HG03060 (cell line): ENCODE measurements at regions not wholly inside any gene's neighbourhood (a gene's known extent, or its start where the extent isn't known, plus 50 kb on each side); places are given as distances from the start of the nearest gene placed in this dataset.

Experiments used
- ATAC-seq: cut with Tn5 transposase; IDR thresholded peaks from one replicate; pipeline ENCODE4 v1.9.1; 2021; ENCODE audit warnings: low read depth, moderate number of reproducible peaks; ENCODE audit not compliant: unreplicated experiment

DNA sequence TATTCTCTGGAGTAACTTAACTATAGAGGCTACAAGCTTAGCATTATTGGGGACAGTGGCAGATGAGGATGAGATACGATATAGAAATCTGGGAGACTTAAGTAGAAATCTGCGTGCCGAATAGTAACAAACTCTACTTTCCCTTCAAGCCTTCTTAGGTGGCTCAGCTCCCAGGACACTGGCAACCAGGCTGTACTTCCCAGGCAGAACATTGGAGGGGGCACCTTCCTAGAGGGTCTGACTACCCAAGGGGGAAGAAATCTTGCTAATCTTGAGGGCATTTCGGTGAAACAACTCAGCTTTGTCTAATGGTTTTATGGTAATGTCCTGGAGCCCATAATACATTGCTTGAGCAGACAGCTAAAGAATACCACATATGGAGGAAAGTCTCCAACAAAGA, 126.2 kb upstream of the DTNA start:
- no peak for ATAC-seq

DNA sequence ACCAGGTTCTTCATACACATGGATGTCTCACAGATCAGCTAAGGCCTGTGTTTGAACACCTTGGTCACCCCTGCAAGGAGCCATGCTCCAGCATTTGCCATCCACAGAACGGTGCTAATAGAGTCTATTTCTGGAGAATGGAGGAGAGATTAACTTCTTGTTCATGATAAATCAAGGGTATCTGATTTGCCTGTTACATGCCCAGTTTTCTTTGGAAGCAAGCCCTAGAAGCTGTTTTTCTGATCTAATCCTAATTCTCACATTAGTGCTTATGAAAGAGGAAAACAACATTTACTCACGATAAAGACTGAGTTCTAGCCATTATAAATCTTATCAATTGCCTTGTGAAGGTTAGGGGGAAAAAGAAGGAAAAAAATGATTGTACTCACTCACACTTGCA, 119.6 kb upstream of the DTNA start:
- no peak for ATAC-seq

DNA sequence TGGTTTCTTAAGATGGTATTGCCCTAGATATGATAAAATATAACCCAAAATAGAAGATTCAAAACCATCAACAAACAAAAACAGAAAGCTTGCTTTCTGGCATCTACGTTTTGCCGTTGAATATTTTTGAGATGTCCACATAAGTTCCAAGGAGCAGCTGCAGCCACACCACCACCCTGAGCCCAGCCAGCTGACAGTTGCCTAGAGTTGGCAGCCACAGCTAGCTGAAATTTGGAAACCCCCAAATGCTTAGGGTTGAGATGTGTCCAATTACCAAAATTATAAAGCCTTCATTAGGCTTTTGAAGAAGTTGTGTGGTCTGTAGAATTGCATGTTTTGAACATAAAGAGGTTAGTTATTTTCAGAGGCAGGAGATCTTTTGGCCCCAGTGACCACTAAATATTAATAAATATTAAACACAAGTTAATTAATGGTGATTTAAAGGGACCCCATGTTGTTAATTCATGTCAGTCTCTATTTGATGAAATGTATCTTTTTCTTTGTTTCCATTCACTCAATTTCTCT, 118.1 kb upstream of the DTNA start:
- no peak for ATAC-seq

DNA sequence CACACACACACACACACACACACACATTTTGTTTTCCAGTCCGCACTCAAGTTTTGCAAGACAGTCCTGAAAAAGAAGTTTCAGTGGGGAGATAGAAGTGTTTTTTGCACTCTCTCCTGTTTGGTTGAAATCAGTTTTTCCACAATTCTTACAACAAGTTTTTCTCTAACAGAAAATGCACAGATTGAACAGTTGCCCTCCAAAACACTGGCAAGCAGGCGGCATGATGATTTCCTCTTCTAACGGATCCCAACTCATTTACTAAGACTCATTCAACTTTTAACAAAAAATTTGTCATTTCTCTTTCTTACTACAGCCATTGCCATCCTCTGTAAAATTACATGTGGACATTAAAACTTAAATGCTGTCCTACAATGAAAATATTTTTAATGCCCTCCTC, 117.6 kb upstream of the DTNA start:
- ATAC-seq = no peak

DNA sequence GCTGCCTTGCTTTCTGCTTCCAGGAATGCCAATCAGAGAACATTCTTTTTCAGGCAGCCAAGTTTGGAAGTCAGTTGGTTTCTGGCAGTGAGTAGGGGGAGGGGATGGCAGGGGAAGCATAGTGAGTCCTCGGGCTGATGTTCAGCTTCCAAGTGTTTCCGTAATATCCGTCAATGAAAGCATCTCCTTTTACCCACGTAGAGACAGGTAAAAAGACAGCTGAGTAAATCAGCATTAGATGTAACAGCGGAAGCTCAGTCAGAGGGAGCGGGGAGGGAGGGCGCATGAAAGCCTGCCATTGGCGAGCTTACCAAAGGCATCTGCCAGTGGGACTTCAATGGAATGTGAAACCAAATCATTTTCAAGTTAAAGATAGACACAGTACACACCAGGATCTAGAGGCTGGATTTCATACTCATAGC, 117.1 kb upstream of the DTNA start:
- ATAC-seq = no peak

DNA sequence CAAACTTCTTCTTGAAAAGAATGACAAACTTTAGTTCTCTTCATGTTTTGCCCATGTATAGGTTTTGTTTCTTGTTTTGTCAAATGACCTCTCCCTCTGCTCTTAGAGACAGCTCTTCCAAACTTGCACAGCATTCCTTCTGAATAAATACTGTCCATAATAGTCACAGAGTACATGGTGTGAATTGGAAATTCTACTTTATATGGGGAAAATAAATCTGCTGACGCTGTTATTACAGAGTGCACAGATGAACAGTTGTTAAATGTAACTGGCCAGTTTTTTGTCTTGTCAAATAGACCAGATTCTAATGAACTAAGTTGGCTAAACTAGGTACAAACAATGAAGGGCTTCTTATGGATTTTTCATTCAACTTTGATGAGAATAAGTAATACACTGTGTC, 115.8 kb upstream of the DTNA start:
- no peak for ATAC-seq

DNA sequence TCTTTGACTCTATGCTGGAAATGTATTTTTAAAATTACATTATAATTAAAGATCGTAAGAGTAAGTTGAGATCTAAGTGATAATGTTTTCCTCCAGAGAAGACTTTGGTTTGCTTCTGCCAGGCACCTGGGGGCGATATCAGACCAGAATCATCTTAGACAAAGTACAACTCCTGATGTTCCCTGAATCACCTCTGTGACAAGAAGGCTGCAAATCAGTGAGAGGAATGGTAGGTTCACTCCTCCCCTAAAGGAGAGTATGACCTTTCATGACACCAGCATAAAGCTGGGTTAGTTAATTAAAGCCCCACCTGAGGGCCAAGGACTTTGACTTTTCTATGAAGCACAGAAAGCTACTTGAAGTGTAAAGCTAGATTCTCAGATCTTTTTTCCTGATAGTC, 114.4 kb upstream of the DTNA start:
- no peak for ATAC-seq

DNA sequence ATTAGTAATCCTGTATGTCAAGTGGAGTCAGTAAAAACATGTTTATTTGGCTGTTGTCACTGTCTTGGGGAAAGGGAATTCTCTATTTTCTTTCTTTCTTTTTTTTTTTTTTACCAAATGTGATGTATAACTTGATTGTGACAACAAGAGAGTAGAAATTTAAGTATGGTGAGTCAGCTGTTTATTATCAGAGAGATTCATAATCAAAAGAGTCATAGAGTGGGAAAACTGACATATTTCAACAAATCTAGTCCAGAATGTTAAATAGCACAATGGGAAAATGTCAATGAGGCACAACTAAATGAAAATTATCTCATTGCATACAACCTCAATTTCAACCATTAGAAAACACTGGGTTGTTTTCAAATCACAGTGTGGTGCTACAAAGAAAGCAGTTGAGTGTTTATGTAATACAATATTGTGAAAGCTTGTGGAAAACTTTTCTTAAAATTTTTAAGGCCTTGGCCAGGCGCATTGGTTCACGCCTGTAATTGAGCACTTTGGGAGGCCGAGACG, 111.9 kb upstream of the DTNA start:
- ATAC-seq = no peak

DNA sequence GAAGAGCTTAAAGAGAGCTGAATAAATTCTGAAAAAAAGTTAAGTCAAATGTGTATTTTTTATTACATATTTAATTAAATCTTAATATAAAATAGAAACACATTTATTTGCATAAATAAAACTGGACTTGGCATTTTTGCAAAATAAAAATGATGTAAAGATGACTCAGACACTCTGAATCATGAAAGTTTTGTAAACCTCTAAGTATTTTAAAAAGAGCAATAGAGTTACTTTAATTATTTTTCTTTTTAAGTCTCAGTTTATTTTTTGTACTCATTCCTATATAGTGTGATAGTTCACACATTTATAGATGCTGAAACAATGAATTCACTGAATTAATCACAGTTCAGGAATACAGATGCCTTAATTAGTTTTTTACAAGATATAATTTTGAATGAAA, 109.9 kb upstream of the DTNA start:
- ATAC-seq = no peak

DNA sequence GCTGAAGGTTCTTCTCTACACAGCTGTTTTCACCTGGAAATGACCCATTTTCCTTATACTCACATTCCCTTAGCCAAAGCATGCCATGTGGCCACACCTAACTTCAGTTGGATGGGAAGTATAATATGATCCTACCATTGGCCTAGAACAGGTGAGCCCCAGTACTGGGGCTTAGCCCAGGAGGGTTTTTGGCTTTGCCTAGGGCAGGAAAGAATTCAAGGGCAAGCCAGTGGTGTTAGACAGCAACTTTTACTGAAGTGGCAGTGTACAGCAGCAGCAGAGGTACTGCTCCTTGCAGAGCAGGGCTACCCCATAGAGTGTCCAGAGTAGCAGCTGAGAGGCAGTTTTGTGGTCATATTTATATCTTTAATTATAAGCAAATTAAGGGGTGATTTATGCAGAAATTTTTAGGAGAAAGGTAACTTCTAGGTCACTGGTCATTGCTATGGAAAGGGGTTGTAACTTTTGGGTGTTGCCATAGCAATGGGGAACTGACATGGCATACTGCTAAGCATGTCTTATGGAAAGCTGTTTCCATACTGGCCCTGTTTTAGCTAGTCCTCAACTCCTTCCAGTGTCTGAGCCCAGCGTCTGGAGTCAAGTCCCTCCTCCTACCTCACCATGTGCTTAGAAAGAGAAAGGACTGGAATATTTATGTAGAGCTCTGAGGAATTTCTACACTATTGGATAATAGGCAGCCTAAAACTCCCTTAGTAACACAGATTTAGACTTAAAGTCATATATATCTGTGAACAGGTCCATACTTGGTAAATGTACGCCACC, 109.0 kb upstream of the DTNA start:
- no peak for ATAC-seq

DNA sequence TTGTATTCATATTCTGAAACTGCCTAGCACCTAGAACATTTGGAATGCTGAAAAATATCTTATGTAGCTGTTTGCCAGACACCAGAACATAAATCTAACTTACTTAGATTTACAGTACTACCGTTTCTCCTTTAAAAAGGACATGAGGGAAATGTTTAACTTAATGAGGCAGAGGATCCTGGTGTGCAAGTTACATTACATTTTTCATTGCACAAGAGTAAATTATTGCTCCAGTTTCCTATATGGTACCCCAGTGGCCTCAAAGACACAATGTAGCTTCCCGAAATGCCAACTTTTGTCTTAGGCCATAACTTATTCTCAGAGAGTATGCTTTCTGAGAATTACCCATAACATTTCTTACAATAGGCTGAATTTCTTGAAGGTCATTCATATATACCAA, 105.5 kb upstream of the DTNA start:
- no peak for ATAC-seq

DNA sequence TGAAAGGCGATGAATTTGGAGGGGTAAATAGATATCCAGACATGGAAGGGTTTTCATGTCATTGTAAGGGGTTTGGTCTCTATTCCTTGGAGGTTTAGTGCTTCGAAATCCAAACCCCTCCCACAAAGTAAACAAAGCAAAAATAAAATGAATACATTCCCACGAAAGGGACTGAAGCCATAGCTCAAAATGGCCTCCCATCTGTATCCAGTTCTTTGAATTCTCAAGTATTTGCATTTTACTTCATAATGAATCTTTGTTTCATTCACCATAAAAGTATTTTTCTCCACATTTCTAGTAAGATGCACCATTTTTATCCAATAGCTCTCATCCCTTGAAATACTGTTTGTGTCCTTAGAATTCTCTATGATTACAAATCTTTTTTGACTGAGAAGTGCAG, 103.2 kb upstream of the DTNA start:
- no peak for ATAC-seq

DNA sequence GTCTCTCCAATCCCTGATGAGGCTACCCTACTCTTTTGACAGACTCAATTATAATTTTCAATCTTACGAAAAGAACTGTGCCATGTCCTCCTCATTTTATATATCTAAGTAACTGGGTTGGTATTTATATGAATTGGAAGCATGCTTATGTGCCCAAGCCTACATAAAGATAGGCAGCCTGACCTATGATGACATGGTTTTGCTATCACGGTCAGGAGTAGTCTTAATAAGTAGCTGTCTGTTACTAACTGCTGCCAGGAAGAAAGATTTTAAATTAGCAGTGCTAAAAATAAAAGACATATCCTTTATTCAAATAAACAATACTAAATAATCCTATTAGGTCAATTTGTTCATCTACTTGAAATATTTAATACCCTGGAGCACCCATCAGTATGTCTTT, 102.0 kb upstream of the DTNA start:
- no peak for ATAC-seq

DNA sequence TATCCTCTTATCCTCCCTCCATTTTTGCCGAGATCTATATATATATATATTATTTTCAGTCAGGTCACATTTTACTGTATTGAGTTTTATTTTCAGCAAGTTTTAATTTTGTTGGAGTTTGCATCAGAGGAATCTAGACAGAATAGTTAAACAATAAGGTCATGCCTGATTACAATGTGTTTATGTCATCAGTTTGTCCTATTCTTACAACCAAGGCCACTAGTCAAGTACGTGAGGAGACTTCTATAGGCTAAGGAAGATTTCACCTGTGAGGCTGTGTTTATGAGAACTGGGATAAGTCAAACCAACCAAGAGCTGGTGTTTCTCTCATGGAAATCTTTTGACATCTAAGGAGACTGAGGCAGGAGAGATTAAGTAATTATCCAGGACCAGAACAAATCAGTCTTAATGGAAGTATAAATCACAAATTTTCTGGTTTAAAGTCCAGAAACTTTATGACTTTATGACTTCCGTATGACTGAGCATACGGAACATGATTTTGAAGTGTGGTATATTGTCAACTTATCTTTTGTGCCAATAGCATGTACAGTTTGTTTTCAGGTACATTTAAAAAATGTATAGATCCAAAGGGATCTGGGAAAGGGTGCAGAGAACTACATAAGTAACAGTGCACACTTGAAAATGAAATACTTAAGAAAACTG, 100.0 kb upstream of the DTNA start:
- no peak for ATAC-seq

DNA sequence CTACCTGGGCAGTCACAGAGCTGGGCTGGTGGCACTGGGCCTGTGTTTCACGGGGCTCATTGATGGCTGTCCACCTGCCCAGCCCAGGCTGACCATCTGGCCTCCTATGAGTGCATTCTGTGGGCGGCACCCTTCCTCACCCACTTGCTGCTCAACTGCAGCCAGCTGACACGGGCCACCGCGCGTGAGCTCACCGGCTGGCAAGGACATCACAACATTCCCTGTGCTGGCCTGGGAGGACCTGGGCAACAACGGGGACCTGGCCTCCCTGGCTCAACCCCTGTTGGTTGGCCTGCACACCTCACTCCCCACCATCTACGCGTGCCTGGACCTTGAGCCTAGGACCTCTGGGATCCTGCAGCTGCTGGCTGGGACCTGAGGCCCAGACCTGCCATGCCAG, 98.2 kb upstream of the DTNA start:
- ATAC-seq = no peak

DNA sequence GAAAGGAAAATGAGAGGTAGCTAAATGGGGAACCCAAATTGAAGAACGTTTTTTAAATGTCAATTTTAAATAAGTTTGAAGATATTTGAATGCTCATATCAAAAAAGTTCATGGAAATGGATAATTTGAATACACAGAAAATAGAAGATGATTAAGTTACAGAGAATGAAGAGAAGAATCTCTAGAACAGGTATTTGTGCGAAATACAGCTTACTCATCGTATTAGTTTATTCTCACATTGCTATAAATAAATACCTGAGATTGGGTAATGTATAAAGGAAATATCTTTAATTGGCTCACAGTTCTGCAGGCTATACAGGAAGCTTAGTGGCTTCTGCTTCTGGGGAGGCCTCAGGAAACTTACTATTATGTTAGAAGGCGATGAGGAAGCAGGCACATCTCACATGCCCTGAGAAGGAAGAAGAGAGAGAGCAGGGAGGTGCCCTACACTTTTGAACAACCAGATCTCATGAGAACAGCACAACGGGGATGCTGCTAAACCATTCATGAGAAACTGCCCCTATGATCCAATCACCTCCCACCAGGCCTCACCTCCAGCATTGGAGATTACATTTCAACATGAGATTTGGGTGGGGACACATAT, 89.7 kb upstream of the DTNA start:
- ATAC-seq = no peak

DNA sequence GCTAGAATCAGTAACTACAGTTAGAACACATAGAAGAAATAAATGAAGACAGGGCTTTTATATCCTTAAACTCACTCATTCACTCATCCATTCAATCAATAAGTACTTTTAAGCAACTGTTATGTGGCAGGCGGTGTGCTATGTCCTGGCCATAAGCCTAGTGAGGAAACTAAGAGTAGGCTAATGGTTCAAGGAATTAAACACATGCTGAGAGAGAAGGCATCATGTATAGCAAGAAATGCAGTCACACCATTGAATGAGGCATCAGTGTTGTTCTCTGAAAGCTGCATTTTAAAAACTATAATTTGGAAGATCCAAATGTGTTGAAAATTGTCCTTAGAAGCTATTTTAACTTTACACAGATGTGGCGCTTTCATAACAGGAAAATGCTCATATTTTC, 86.5 kb upstream of the DTNA start:
- no peak for ATAC-seq

DNA sequence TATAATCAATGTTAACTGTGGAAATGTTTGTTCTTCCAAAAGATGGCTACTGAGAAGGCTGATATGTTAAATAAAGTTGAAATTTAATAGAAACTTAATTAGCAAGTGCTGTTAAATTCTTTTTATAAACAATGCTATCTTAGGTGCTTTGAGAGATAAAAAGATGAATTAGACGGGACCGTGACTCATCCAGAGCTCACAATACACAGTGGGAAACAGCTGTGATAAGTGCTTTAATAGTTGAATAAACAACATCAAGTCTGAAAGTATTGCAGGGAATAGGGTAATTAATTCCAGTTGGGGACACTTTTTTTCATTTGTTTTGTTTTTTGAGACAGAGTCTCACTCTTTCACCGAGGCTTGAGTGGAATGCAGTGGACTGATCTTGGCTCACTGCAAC, 85.5 kb upstream of the DTNA start:
- no peak for ATAC-seq

DNA sequence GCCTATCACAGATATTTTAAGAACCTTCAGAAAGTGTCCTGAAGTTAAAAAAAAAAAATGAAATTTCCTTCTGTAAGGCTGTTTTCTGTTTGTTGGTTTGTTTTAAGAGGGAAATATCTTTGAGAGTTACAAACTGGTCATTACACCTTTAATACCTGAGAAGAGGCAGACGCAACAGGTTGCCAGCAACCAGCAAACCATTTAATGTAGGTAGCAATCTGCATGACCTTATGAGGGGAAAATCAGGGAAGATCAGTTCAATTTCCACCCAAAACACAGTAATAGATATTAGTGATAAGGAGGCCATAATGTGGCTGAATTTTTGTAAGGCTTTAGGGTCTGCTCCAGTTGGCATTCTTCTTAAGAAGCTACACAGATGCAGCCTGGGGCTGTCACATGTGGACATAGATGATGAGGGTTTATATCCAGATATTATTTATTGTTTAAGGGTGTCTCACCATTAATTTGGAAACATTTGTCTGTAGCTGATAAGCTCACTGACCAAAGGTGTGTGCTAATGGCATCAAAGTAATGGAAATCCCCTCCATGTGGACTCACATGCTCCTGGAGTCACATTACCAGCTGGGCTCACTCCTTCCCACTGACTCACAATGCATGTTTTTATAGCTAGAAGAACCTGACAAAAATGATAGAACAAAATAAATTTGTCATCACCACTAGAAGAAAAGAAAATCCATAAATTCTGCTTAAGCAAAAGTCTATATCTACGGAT, 83.5 kb upstream of the DTNA start:
- no peak for ATAC-seq

DNA sequence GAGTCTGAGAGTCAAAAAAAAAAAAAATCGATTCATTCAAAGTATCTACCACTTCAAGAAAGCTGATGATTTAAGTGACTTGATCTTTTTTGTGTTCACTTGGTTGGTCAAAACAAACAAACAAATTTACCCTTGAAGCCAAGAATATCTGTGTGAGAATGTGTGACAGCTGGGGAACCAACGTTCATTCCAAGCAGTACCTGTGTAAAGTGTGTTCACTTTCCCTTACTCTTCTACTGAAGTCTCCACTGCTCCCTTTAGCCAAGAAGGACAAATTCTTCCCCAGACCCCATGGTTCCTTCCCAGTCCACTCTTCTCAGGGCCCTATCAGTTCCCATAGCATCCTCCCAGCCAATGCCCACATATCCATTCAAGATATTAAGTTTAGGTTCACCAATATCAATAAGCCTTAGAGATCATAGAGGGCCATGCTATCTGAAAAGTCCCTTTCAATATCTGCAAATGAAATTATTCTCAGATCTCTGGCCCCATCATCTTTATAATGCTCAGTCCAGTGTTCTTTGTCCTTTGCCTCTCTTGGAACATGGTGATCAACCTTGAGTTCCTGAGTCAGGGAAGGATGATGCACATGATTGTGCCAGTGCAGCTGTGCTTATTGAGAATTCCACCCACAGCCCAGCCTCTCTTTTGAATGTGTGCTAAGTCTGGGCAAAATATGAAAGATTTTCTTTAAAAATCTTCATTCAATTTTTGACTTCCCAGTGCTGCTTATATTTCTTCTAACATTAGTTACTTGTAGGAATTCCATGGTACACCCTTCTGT, 82.8 kb upstream of the DTNA start:
- no peak for ATAC-seq
